HG03354 (cell line): ENCODE measurements at regions not wholly inside any gene's neighbourhood (a gene's known extent, or its start where the extent isn't known, plus 50 kb on each side); places are given as distances from the start of the nearest gene placed in this dataset.

Source experiments
- ATAC-seq: cut with Tn5 transposase; IDR thresholded peaks from one replicate; pipeline ENCODE4 v1.9.1; 2021; ENCODE audit warnings: mild to moderate bottlenecking; ENCODE audit not compliant: unreplicated experiment, poor library complexity, severe bottlenecking

GRCh38 chr2:204479557-204479956 is 65.7 kb upstream of the PARD3B start:
- ATAC-seq = no peak

DNA sequence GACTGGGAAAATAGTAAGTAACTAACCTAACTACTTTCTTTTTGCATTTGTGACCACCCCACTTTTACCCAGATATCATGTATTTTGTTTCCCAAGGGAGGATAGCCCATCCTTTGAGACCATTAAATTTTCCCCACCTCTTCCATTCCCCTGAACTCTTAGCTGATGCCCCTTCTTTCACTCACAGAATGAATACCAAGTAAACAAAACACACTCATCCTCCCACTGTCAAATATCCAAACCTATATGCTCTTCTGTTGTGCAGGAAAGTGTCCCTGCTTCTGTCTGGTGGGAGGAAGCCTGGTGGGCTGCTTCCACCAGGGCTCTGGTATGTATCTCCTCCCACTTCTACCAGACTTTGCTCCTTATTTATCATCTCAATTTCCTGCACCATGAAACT is 64.6 kb upstream of the PARD3B start:
- no peak for ATAC-seq

DNA sequence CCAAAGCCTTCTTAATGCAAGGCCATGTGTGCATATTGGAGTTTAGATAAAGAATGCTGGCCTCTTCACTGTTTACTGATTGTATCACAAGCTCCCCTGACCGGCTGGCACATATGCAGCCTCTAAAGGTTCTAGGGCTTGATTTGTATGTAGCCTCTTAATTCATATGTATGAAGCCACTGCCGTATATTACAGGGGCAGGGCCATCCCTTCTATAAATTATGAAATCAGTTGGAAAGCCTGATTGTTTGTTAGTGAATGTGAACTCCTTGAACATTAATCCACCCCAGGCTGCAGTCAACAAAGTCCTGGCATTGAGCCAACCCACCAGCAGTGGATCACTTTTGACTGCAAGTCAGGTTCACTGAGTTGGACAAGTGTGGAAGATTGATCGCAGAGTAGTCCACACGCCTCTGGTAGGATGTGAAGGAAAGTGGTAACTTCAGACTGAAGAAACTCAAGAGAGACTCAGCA is 61.6 kb upstream of the PARD3B start:
- no peak for ATAC-seq

DNA sequence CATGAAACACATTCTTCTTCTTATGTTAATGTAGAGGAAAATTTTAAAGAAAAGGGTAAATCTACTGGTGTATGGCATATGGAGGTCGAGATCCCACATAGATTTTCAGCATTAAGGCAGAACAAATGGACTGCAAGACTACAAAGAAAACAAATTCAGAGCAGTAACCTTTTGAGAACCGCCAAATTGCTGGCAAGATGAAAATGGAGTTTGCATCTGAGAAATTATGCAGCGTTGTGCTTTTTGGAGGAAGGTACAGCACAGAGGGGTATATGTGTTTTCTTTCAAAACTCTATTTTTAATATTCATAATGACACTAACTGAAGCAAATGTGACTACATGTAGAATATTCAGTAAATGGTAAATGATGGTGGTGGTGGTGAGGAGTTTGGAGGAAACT is 59.0 kb upstream of the PARD3B start:
- no peak for ATAC-seq

DNA sequence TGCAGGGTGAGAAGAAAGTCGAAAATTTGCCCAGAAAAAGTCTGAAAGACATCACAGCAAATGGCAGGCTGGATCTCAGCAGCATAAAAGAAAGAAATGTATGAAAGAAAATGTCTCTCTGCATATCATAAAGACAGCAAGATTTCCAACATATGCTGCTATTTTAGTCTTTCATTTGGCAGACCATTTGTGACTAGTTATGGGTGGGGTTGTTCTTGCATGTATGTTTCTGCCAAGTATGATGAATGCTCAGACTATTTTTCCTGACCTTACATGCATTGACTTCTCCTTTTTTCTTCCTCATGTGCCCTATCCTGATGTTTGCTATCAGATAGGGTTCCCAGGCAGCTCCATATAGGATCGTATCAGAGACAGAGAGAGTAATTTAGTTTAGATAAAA is 58.5 kb upstream of the PARD3B start:
- no peak for ATAC-seq

GRCh38 chr2:204487447-204488229 is 57.6 kb upstream of the PARD3B start:
- no peak for ATAC-seq

DNA sequence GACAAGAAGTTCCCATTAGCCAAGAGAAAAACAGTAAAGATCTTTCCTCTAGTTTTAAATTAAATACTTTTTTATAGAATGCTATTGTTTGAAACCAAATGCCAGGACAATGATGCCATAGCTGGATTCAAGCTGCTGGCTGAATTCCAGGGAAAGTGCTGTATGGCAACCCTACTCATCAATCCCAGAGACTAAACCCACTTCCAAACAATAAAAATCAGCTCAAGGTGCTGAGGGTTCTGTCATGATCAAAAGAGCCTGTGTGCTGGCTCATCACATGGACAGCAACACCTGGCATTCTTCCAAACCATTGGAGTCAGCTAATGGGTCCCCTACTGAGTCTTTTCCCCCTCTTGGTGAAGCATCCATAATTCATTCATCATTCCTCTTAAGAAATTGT is 53.7 kb upstream of the PARD3B start:
- no peak for ATAC-seq

- no peak for ATAC-seq
Measured at GRCh38 chr2:204492417-204492816, 52.9 kb upstream of the PARD3B start.

- ATAC-seq = no peak
Measured at GRCh38 chr2:204494681-204495080, 50.6 kb upstream of the PARD3B start.

DNA sequence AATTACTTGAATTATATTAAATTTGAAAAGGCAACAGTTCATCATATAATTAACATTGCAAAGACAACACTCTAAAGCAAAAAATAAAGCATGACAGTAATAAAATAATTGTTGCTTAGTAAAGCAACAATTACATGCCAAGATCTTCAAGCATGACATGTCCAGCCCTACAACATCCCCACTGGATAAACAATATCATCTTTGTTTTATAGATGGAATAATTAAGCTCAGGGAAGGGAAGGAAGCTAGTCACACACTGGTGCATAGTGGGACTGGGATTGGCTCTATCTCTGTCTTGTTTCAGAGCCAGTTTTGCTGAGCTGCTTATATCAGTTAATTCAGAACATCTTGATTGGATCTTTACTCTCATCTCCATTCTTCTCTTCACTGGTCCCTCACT is 49.9 kb upstream of the PARD3B start:
- ATAC-seq = no peak
